SK-N-SH (cell line): ENCODE measurements at regions not wholly inside any gene's neighbourhood (a gene's known extent, or its start where the extent isn't known, plus 50 kb on each side); places are given as distances from the start of the nearest gene placed in this dataset.

ENCODE experiments used
- CTCF ChIA-PET: fragments of 300-600, 350-600 bp; formaldehyde crosslinking; extraction: SDS; loops from one replicate; lab custom pipeline; 2021; lab: Yijun Ruan, JAX
- POLR2A ChIA-PET: fragments of 350-600 bp; sonication (Branson Sonifier 250); formaldehyde crosslinking; extraction: SDS; loops from one replicate; lab custom pipeline; 2020; ENCODE audit warnings: antibody characterized with exemption, inconsistent platforms; lab: Yijun Ruan, JAX
- DNase-seq: peaks from one replicate; pipeline ENCODE4 v3.0.0; 2012
- H2AFZ ChIP-seq: fragments of 200-600 bp; sonication (generic); 2 replicates; pipeline ENCODE4 v1.8.1; 2016; ENCODE audit warnings: antibody characterized with exemption, mild to moderate bottlenecking, low read depth
- H3F3A ChIP-seq: fragments of 200-600 bp; sonication (generic); replicated peaks from 2 replicates; pipeline ENCODE3; 2016; ENCODE audit warnings: antibody characterized with exemption, mild to moderate bottlenecking; ENCODE audit not compliant: insufficient read depth
- H3K27ac ChIP-seq, 2 experiments: fragments of 200-500 bp in 1 of 2; fragments of 200-600 bp in 1 of 2; sonication (Bioruptor generic) in 1 of 2; sonication (generic), shearing (Covaris generic) in 1 of 2; 2 replicates each; pipeline versions ENCODE4 v1.5.1 to v1.6.1; 2014 to 2016; ENCODE audit warnings: low read depth in 2 of 2, inconsistent platforms in 1 of 2, low read length in 1 of 2, mild to moderate bottlenecking in 1 of 2, mixed read lengths in 1 of 2
- H3K27me3 ChIP-seq: fragments of 200-600 bp; sonication (generic), shearing (Covaris generic); 2 replicates; pipeline ENCODE4 v1.6.1; 2016; ENCODE audit warnings: mixed run types; ENCODE audit not compliant: insufficient read depth
- H3K36me3 ChIP-seq, 2 experiments: fragments of 200-500 bp in 1 of 2; fragments of 200-600 bp in 1 of 2; sonication (Bioruptor generic) in 1 of 2; sonication (generic) in 1 of 2; replicated peaks in 1 of 2; 2 replicates each; pipeline versions ENCODE3 to v1.5.1; 2014 to 2016; ENCODE audit warnings: low read length in 1 of 2, mild to moderate bottlenecking in 1 of 2; ENCODE audit not compliant: insufficient read depth in 2 of 2, control insufficient read depth in 1 of 2
- H3K4me1 ChIP-seq, 2 experiments: fragments of 200-500 bp in 1 of 2; fragments of 200-600 bp in 1 of 2; sonication (Bioruptor generic) in 1 of 2; sonication (generic), shearing (Covaris generic) in 1 of 2; 2 replicates each; pipeline versions ENCODE4 v1.5.1 to v1.6.1; 2014 to 2016; ENCODE audit warnings: low read depth in 1 of 2, low read length in 1 of 2, mixed run types in 1 of 2; ENCODE audit not compliant: insufficient read depth in 2 of 2, control insufficient read depth in 1 of 2
- H3K4me2 ChIP-seq: fragments of 200-600 bp; sonication (generic), shearing (Covaris generic); 2 replicates; pipeline ENCODE4 v1.6.1; 2017; ENCODE audit warnings: mixed run types
- H3K4me3 ChIP-seq, 2 experiments: fragments of 200-500 bp in 1 of 2; fragments of 200-600 bp in 1 of 2; sonication (Bioruptor generic) in 1 of 2; sonication (generic), shearing (Covaris generic) in 1 of 2; 2 replicates each; pipeline versions ENCODE4 v1.5.1 to v1.8.1; 2014 to 2016; ENCODE audit warnings: low read depth in 2 of 2, inconsistent platforms in 1 of 2, low read length in 1 of 2, mild to moderate bottlenecking in 1 of 2, mixed read lengths in 1 of 2, moderate library complexity in 1 of 2
- H3K79me2 ChIP-seq: fragments of 200-600 bp; sonication (generic); 2 replicates; pipeline ENCODE4 v1.8.1; 2017; ENCODE audit warnings: mild to moderate bottlenecking; ENCODE audit not compliant: insufficient read depth
- H3K9ac ChIP-seq: fragments of 200-600 bp; sonication (generic); 2 replicates; pipeline ENCODE4 v1.6.1; 2017; ENCODE audit warnings: mixed run types
- H3K9me2 ChIP-seq: fragments of 200-600 bp; sonication (generic); 2 replicates; pipeline ENCODE4 v1.6.1; 2017; ENCODE audit warnings: mixed run types
- H3K9me3 ChIP-seq: fragments of 200-600 bp; sonication (generic); 2 replicates; pipeline ENCODE4 v1.6.1; 2017; ENCODE audit warnings: mixed run types, mild to moderate bottlenecking, moderate library complexity
- H4K20me1 ChIP-seq: fragments of 200-600 bp; sonication (generic); 2 replicates; pipeline ENCODE4 v1.6.1; 2017; ENCODE audit warnings: mild to moderate bottlenecking, mixed run types; ENCODE audit not compliant: insufficient read depth
- EP300 ChIP-seq, 2 experiments: IDR thresholded peaks; 2 replicates each; pipeline versions ENCODE4 v1.4.0 to v1.6.1; 2012; ENCODE audit warnings: borderline replicate concordance in 1 of 2, low read depth in 1 of 2, low read length in 1 of 2
- EZH2phosphoT487 ChIP-seq: fragments of 200-600 bp; sonication (generic); IDR thresholded peaks from 2 replicates; pipeline ENCODE4 v1.6.1; 2017; ENCODE audit warnings: low read depth, mixed run types, mild to moderate bottlenecking, antibody characterized with exemption, moderate library complexity, borderline replicate concordance
- FOSL2 ChIP-seq: IDR thresholded peaks from 2 replicates; pipeline ENCODE4 v1.4.0; 2012; ENCODE audit warnings: low read depth, mild to moderate bottlenecking, moderate library complexity, borderline replicate concordance
- FOXM1 ChIP-seq: IDR thresholded peaks from 2 replicates; pipeline ENCODE4 v1.4.0; 2012; ENCODE audit warnings: low read depth, mild to moderate bottlenecking
- GABPA ChIP-seq: IDR thresholded peaks from 2 replicates; pipeline ENCODE4 v1.4.0; 2012; ENCODE audit warnings: low read depth, mild to moderate bottlenecking
- JUND ChIP-seq: IDR thresholded peaks from 2 replicates; pipeline ENCODE4 v1.4.0; 2012
- MAX ChIP-seq: IDR thresholded peaks from 2 replicates; pipeline ENCODE4 v1.4.0; 2012; ENCODE audit warnings: low read depth
- MXI1 ChIP-seq: IDR thresholded peaks from 2 replicates; pipeline ENCODE4 v1.6.1; 2012; ENCODE audit warnings: mild to moderate bottlenecking, low read depth, low read length, improper control_type of control experiment
- PBX3 ChIP-seq: IDR thresholded peaks from 2 replicates; pipeline ENCODE4; 2012
- POLR2AphosphoS5 ChIP-seq: IDR thresholded peaks from 2 replicates; pipeline ENCODE4 v1.6.1; 2012; ENCODE audit warnings: low read depth, low read length
- RAD21 ChIP-seq: IDR thresholded peaks from 2 replicates; pipeline ENCODE4 v1.6.1; 2012; ENCODE audit warnings: mild to moderate bottlenecking, low read length
- SIN3A ChIP-seq: IDR thresholded peaks from 2 replicates; pipeline ENCODE4 v1.6.1; 2012; ENCODE audit warnings: low read depth, mild to moderate bottlenecking, low read length, moderate library complexity, borderline replicate concordance
- SMC3 ChIP-seq: IDR thresholded peaks from 2 replicates; pipeline ENCODE4 v1.6.1; 2012; ENCODE audit warnings: low read depth, low read length, improper control_type of control experiment
- TAF1 ChIP-seq: IDR thresholded peaks from 2 replicates; pipeline ENCODE4 v1.6.1; 2012; ENCODE audit warnings: low read depth, mild to moderate bottlenecking, low read length, moderate library complexity, borderline replicate concordance
- TCF12 ChIP-seq: IDR thresholded peaks from 2 replicates; pipeline ENCODE4 v1.4.0; 2012
- TEAD4 ChIP-seq: IDR thresholded peaks from 2 replicates; pipeline ENCODE4 v1.4.0; 2012; ENCODE audit warnings: mild to moderate bottlenecking, borderline replicate concordance; ENCODE audit not compliant: insufficient read depth
- TF ChIP-seq, protein P1 (sequence below): fragments of 150-350 bp; IDR thresholded peaks from 2 replicates; pipeline ENCODE4 v1.6.1; 2017; ENCODE audit warnings: antibody characterized with exemption, low read length, low read depth, borderline replicate concordance
- TF ChIP-seq, protein P2 (sequence below): fragments of 150-350 bp; IDR thresholded peaks from 2 replicates; pipeline ENCODE4 v1.6.1; 2016; ENCODE audit warnings: mild to moderate bottlenecking, low read depth, low read length
- TF ChIP-seq, protein P3 (sequence below): IDR thresholded peaks from 2 replicates; pipeline ENCODE4 v1.4.0; 2012; ENCODE audit warnings: low read depth, borderline replicate concordance

GRCh38 chr4:31035761-31036160 lies 315.6 kb downstream of the PCDH7 start (continued):
- TF ChIP-seq TCF12 = no peak

- Histone ChIP-seq H3K9ac (no peak overlapping the region), H3K27me3 (no peaks in the 10 kb centered on the region), H3K79me2 (no peaks in the 10 kb centered on the region), H3K9me3 (no peaks in the 10 kb centered on the region), H3K36me3 (no peaks in the 10 kb centered on the region), H4K20me1 (no peaks in the 10 kb centered on the region), H3K4me2 (no peak overlapping the region), H3K9me2 (no peaks in the 10 kb centered on the region), H3F3A (no peaks in the 10 kb centered on the region), H3K27ac (no peak overlapping the region), H3K4me3 (no peak overlapping the region), H2AFZ (no peak overlapping the region), H3K4me1 (no peaks in the 10 kb centered on the region)
- POLR2A ChIA-PET = no interaction called here
- no peak for DNase-seq
- CTCF ChIA-PET = no interaction called here
- TF ChIP-seq TEAD4 = no peak
- TF ChIP-seq, protein P1, sequence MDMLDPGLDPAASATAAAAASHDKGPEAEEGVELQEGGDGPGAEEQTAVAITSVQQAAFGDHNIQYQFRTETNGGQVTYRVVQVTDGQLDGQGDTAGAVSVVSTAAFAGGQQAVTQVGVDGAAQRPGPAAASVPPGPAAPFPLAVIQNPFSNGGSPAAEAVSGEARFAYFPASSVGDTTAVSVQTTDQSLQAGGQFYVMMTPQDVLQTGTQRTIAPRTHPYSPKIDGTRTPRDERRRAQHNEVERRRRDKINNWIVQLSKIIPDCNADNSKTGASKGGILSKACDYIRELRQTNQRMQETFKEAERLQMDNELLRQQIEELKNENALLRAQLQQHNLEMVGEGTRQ = no peak
- TF ChIP-seq JUND = no peak
- TF ChIP-seq FOXM1 = no peak
- no peak for TF ChIP-seq FOSL2
- TF ChIP-seq TAF1 = no peak
- TF ChIP-seq EZH2phosphoT487 = no peak
- TF ChIP-seq POLR2AphosphoS5 = no peak
- TF ChIP-seq SMC3 = no peak
- TF ChIP-seq, protein P2, sequence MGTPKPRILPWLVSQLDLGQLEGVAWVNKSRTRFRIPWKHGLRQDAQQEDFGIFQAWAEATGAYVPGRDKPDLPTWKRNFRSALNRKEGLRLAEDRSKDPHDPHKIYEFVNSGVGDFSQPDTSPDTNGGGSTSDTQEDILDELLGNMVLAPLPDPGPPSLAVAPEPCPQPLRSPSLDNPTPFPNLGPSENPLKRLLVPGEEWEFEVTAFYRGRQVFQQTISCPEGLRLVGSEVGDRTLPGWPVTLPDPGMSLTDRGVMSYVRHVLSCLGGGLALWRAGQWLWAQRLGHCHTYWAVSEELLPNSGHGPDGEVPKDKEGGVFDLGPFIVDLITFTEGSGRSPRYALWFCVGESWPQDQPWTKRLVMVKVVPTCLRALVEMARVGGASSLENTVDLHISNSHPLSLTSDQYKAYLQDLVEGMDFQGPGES = no peak
- no peak for TF ChIP-seq EP300 (IDR thresholded peaks at IDR 0.05; ENCODE audit: borderline replicate concordance in 1 of 2, low read depth in 1 of 2, low read length in 1 of 2)
- no peak for TF ChIP-seq GABPA
- no peak for TF ChIP-seq RAD21
- TF ChIP-seq, protein P3, sequence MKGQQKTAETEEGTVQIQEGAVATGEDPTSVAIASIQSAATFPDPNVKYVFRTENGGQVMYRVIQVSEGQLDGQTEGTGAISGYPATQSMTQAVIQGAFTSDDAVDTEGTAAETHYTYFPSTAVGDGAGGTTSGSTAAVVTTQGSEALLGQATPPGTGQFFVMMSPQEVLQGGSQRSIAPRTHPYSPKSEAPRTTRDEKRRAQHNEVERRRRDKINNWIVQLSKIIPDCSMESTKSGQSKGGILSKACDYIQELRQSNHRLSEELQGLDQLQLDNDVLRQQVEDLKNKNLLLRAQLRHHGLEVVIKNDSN = no peak
- no peak for TF ChIP-seq MXI1
- TF ChIP-seq SIN3A = no peak
- no peak for TF ChIP-seq PBX3
- TF ChIP-seq MAX = no peak
Measured at GRCh38 chr4:31037703-31038102, 317.5 kb downstream of the PCDH7 start.
